Colonic mucosa (tissue), 4 donors: ENCODE measurements at regions not wholly inside any gene's neighbourhood (a gene's known extent, or its start where the extent isn't known, plus 50 kb on each side); places are given as distances from the start of the nearest gene placed in this dataset.

Source experiments
- DNase-seq: peaks from one replicate; pipeline ENCODE4 v3.0.0-alpha.2; 2020
- H3K27ac ChIP-seq: fragments of 200-600 bp; one replicate; pipeline ENCODE4 v1.8.0; 2021
- H3K27me3 ChIP-seq: fragments of 200-600 bp; one replicate; pipeline ENCODE4 v1.8.0; 2021
- H3K36me3 ChIP-seq: fragments of 200-600 bp; one replicate; pipeline ENCODE4 v1.8.0; 2021
- H3K4me1 ChIP-seq: fragments of 200-600 bp; one replicate; pipeline ENCODE4 v1.8.0; 2021; ENCODE audit warnings: mild to moderate bottlenecking
- H3K4me3 ChIP-seq: fragments of 200-600 bp; one replicate; pipeline ENCODE4 v1.8.0; 2021
- H3K9ac ChIP-seq, 2 donors: one replicate each; pipeline ENCODE4 v1.7.0; 2013; ENCODE audit warnings: control low read depth in 2 of 2, low read depth in 2 of 2, low read length in 2 of 2
- H3K9me3 ChIP-seq: fragments of 200-600 bp; one replicate; pipeline ENCODE4 v1.8.0; 2021
- intact Hi-C: fragments of 100-400 bp; cut with DNase I; formaldehyde crosslinking; loops from one replicate; pipeline ENCODE4 v1.14.1; 2022
- TF ChIP-seq, protein P1 (sequence below): fragments of 200-600 bp; IDR thresholded peaks from one replicate; pipeline ENCODE4 v1.8.0; 2022; ENCODE audit warnings: antibody characterized with exemption, mild to moderate bottlenecking
- donor health status: healthy.
- donor health status: DM: no; HTN: no; CAD: no.
- donor health status: DM: no; HTN: no; CAD: no.

DNA sequence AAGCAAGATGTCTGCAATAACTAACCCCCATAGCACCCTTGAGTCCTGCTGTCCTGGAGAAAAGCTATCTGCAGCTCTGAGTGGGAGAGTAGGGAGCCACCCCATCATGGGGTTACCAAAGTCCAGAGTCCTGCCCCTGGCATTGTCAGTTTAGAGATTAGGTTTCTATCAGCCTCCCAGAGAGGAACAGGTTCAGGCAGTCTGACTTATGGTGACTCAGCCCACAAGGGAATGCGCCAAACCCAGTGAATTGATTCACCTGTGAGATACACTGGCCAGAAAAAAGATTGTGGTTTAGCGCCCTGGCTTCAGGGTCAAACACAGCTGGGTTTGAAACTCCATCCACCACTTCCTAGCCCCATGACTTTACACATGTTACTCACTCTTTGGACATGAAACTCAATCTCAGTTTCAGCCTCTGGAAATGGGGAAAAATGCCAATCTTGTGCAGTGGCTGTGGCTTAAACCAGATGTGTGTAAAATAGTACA is 263.6 kb upstream of the HES1 start:
- Histone ChIP-seq H3K9me3 (no peaks in the 10 kb centered on the region), H3K27ac (peak overlapping the region; percentile 58), H3K36me3 (no peaks in the 10 kb centered on the region), H3K27me3 (no peaks in the 10 kb centered on the region), H3K9ac (peak overlapping the region in 1 of 2 donors; percentile 69), H3K4me3 (no peak overlapping the region), H3K4me1 (no peaks in the 10 kb centered on the region)
- intact Hi-C loops, result loop anchor here (10.0 kb wide), 1 partner anchor 68 kb away; no protein-coding TSS in a partner anchor
- TF ChIP-seq, protein P1, sequence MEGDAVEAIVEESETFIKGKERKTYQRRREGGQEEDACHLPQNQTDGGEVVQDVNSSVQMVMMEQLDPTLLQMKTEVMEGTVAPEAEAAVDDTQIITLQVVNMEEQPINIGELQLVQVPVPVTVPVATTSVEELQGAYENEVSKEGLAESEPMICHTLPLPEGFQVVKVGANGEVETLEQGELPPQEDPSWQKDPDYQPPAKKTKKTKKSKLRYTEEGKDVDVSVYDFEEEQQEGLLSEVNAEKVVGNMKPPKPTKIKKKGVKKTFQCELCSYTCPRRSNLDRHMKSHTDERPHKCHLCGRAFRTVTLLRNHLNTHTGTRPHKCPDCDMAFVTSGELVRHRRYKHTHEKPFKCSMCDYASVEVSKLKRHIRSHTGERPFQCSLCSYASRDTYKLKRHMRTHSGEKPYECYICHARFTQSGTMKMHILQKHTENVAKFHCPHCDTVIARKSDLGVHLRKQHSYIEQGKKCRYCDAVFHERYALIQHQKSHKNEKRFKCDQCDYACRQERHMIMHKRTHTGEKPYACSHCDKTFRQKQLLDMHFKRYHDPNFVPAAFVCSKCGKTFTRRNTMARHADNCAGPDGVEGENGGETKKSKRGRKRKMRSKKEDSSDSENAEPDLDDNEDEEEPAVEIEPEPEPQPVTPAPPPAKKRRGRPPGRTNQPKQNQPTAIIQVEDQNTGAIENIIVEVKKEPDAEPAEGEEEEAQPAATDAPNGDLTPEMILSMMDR, result no peak
- DNase-seq, result peak; percentile 87

DNA sequence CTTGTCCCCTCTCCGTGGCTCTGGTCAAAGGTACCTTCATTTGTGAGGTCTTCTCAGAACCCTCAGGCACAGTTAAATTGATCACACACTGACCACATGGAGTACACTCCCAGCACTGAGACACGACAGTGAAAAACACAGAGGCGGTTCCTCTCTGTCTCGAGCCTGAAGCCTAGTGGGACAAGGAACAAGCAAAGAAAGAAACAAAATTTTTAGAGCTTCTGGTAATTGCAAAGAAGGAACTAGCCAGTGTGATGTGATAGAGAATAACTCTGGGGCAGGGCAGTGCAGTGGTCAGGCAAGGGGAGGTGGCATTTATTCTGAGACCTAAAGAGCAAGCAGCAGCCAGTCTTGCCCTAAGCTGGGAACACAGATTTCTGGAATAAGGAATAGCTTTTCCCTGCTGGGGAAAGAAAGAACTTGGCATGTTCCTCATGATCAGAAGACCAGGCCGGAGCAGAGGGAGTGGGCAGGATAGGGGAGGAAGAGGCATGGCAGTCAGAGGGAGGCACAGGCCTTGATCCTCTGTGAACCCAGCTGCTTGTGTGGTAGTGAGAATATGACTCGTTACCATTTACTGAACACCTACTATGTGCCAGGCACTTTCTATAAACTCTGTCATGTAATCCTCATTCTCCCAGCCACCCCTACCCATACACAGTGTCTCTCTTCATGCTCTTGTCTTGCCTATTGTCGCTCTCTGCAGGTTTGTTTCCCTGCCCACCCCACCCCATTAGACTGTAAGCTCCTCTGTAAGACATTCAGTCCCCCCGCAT is 262.3 kb upstream of the HES1 start:
- no peaks in the 10 kb centered on the region for H3K4me1 ChIP-seq

DNA sequence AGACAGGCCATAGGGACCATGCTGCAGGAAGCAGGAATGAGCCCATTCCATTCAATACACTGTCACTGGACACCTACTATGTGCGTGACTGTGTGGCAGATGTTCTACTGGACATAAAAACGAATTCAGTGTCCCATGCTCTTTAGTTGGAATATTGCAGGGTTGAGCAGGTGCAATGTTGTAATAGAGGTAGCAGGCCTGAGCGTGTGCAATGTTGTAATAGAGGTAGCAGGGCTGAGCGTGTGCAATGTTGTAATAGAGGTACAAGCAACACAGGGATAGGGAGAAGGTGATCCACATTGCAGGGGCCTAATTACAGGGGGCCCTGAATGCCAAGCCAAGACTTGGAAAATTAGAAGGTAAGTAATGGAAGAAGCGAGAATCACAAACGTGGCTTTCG is 261.4 kb upstream of the HES1 start:
- intact Hi-C loops, result loop anchor here (10.0 kb wide), 1 partner anchor 70 kb away; no protein-coding TSS in a partner anchor
- H3K36me3 ChIP-seq, result no peaks in the 10 kb centered on the region
- H3K9me3 ChIP-seq, result no peaks in the 10 kb centered on the region
- no peaks in the 10 kb centered on the region for H3K27me3 ChIP-seq
- TF ChIP-seq, protein P1, result no peak
- no peaks in the 10 kb centered on the region for H3K4me1 ChIP-seq
- H3K27ac ChIP-seq, result no peak overlapping the region
- DNase-seq, result no peak
- H3K9ac ChIP-seq, result no peak overlapping the region
- no peak overlapping the region for H3K4me3 ChIP-seq

More for the DNA sequence above, 262.3 kb upstream of the HES1 start:
- H3K9me3 ChIP-seq, result no peaks in the 10 kb centered on the region
- intact Hi-C loops, result loop anchor here (10.0 kb wide), 1 partner anchor 69 kb away; no protein-coding TSS in a partner anchor
- H3K27me3 ChIP-seq, result no peaks in the 10 kb centered on the region
- no peak for DNase-seq
- peak overlapping the region in 1 of 2 donors; percentile 2 for H3K9ac ChIP-seq
- TF ChIP-seq, protein P1, result no peak
- no peak overlapping the region for H3K4me3 ChIP-seq
- H3K27ac ChIP-seq, result peak overlapping the region; percentile 58
- H3K36me3 ChIP-seq, result no peaks in the 10 kb centered on the region

DNA sequence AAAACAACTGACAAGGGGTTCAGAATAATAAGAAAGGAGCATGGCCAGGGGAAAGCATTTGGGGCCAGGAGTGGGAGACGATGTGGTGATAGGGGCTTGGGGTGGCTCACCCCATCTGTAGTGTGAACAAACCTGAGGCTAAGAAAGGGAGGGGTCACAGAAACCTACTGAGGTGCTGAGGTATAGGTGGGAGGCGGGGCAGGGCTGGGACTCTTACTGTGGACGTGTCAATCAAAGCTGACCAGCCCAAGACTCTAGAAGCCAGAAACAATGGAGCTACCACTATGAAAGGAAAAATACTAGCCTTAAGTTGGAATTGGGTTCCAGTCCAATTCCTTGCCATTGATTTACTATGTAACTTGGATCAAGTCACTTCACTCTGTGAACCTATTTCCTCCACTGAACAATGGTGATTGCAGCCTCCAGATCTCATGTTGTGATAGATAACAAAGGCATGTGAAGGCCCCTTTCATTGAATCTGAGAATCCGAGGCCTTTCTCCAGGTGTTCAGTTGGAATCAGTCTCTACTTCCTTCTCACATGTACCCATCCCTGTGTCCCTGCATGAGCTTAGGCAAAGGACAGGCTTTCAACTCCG is 260.9 kb upstream of the HES1 start:
- H3K9me3 ChIP-seq, result no peaks in the 10 kb centered on the region
- no peaks in the 10 kb centered on the region for H3K27me3 ChIP-seq
- H3K9ac ChIP-seq, result no peak overlapping the region
- TF ChIP-seq, protein P1, result no peak
- intact Hi-C loops, result loop anchor here (10.0 kb wide), 1 partner anchor 70 kb away; no protein-coding TSS in a partner anchor
- no peaks in the 10 kb centered on the region for H3K36me3 ChIP-seq
- DNase-seq, result no peak
- H3K4me1 ChIP-seq, result no peaks in the 10 kb centered on the region
- no peak overlapping the region for H3K27ac ChIP-seq
- H3K4me3 ChIP-seq, result no peak overlapping the region

GRCh38 chr3:193875601-193876321 is 260.2 kb upstream of the HES1 start:
- no peaks in the 10 kb centered on the region for H3K4me1 ChIP-seq
- no peak overlapping the region for H3K9ac ChIP-seq
- no peaks in the 10 kb centered on the region for H3K36me3 ChIP-seq
- no peaks in the 10 kb centered on the region for H3K9me3 ChIP-seq
- H3K4me3 ChIP-seq, result no peak overlapping the region
- no peak overlapping the region for H3K27ac ChIP-seq
- DNase-seq, result no peak
- intact Hi-C loops, result loop anchor here (10.0 kb wide), 1 partner anchor 71 kb away; no protein-coding TSS in a partner anchor
- no peaks in the 10 kb centered on the region for H3K27me3 ChIP-seq
- TF ChIP-seq, protein P1, result no peak
